ENCODE measurements at regions not wholly inside any gene's neighbourhood (a gene's known extent, or its start where the extent isn't known, plus 50 kb on each side); places are given as distances from the start of the nearest gene placed in this dataset.

DNA sequence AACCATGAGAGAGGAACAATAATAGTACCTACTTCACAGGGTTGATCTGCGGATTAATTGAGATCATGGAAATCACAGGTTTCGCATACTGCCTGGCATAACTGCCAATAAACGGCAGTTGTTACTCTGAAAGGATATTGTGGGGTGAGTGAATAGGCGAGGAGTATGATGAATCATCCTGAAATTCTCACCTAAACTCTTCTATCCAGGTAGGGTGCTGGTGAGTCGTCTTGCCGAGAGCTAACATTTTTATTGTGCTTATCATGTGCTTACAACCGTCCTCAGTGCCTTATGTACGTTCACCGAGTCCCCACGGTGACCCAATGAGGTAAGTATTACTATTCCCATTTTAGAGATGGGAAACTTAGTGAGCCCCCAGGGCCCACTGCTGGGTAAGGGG lies 52.4 kb upstream of the SRGAP3 start:
- TF ChIP-seq, protein P1, sequence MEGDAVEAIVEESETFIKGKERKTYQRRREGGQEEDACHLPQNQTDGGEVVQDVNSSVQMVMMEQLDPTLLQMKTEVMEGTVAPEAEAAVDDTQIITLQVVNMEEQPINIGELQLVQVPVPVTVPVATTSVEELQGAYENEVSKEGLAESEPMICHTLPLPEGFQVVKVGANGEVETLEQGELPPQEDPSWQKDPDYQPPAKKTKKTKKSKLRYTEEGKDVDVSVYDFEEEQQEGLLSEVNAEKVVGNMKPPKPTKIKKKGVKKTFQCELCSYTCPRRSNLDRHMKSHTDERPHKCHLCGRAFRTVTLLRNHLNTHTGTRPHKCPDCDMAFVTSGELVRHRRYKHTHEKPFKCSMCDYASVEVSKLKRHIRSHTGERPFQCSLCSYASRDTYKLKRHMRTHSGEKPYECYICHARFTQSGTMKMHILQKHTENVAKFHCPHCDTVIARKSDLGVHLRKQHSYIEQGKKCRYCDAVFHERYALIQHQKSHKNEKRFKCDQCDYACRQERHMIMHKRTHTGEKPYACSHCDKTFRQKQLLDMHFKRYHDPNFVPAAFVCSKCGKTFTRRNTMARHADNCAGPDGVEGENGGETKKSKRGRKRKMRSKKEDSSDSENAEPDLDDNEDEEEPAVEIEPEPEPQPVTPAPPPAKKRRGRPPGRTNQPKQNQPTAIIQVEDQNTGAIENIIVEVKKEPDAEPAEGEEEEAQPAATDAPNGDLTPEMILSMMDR (IDR thresholded peaks at IDR 0.05) = no peak
- no peak for TF ChIP-seq POLR2A (IDR thresholded peaks at IDR 0.05)

Measured in testis (tissue), 2 donors.